Large intestine (tissue), 3 donors: ENCODE measurements at regions not wholly inside any gene's neighbourhood (a gene's known extent, or its start where the extent isn't known, plus 50 kb on each side); places are given as distances from the start of the nearest gene placed in this dataset.

Experiments used
- DNase-seq, 2 donors: peaks; one replicate each; pipeline versions ENCODE4 v3.0.0 to v3.0.0-alpha.2; 2013
- H3K27ac ChIP-seq: one replicate; pipeline ENCODE4 v1.5.1; 2013; ENCODE audit warnings: low read length
- H3K27me3 ChIP-seq: 2 replicates; pipeline ENCODE4 v1.6.1; 2013; ENCODE audit warnings: low read length; ENCODE audit not compliant: control insufficient read depth, insufficient read depth
- H3K36me3 ChIP-seq: 2 replicates; pipeline ENCODE4 v1.6.1; 2013; ENCODE audit warnings: low read length; ENCODE audit not compliant: control insufficient read depth, insufficient read depth
- H3K4me1 ChIP-seq: one replicate; pipeline ENCODE4 v1.6.1; 2013; ENCODE audit warnings: low read length; ENCODE audit not compliant: control insufficient read depth, insufficient read depth
- H3K4me3 ChIP-seq: one replicate; pipeline ENCODE4 v1.5.1; 2013; ENCODE audit warnings: low read length
- H3K9me3 ChIP-seq: one replicate; pipeline ENCODE4 v1.6.1; 2013; ENCODE audit warnings: mild to moderate bottlenecking, low read depth, low read length, moderate library complexity; ENCODE audit not compliant: control insufficient read depth
- WGBS: methylation state at CpG from one replicate; pipeline ENCODE4 v1.1.5; 2013; ENCODE audit warnings: low lambda C conversion rate; ENCODE audit not compliant: insufficient coverage; 5-methylcytosine and 5-hydroxymethylcytosine counted together

DNA sequence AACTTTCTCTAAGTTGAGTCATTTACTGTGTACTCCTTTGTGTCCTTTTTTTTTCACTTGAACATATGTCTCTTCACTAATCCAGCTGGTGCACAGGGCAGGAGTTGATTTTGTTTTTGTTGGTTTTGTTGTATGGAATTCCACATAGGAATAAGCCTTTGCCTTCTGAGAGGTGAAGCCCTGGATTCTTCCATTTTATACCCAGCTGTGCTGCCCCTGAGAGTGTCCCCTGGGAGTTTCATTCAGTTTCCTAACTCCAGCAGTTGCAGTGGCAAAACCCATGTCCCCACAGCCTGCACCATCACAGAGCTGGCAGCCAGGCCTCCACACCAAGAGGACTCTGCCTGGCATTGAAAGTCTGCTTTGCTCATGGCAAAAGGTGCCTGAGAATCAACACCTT lies 107.3 kb upstream of the SYNDIG1 start:
- Histone ChIP-seq H3K27ac (no peak overlapping the region), H3K27me3 (no peaks in the 10 kb centered on the region), H3K4me3 (no peak overlapping the region), H3K9me3 (no peaks in the 10 kb centered on the region), H3K36me3 (no peaks in the 10 kb centered on the region), H3K4me1 (no peaks in the 10 kb centered on the region)
- DNase-seq = no peak

DNA sequence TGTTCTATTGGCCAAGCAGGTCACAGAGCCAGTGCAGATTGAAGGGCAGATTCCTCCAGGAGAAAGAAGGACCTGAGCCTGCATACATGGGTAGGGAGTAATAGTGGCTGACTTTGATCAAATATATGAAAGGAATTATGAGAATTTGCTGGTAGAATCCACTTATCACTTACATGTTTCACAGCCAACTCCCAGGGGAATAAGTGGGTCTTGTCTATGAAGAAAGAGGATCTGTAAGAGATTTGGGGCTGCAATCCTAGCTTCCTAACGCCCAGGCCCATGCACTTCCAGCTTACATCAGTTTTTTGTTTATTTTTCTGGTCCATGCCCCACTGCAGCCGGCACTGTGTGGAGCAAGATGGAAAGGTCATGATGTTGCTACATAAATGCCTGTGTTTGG lies 107.9 kb upstream of the SYNDIG1 start:
- H3K4me3 ChIP-seq = no peak overlapping the region
- no peak overlapping the region for H3K27ac ChIP-seq
- H3K36me3 ChIP-seq = no peaks in the 10 kb centered on the region
- no peak for DNase-seq
- no CpG with 5 or more reads among the region's 2 CpGs for WGBS
- no peaks in the 10 kb centered on the region for H3K27me3 ChIP-seq
- H3K9me3 ChIP-seq = no peaks in the 10 kb centered on the region
- H3K4me1 ChIP-seq = no peaks in the 10 kb centered on the region

DNA sequence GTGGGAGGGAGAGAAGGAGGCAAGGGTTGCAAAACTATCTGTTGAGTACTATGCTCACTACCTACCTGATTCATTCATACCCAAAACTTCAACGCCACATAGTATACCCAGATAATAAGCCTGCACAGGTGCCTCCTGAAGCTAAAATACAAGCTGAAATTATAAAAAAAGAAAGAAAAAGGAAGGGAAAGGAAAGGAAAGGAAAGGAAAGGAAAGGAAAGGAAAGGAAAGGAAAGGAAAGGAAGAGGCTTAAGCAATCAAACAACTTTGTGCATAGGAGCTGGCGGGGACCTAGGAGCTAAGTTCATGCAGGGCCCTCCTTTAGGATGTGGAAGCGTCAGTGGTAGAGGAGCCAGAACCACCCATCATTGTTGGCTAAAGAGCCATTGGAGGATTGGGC lies 108.9 kb upstream of the SYNDIG1 start:
- no peaks in the 10 kb centered on the region for H3K36me3 ChIP-seq
- no peak for DNase-seq
- WGBS = 100% methylated on average over 1 of the region's 3 CpGs
- H3K27me3 ChIP-seq = no peaks in the 10 kb centered on the region
- no peak overlapping the region for H3K4me3 ChIP-seq
- no peaks in the 10 kb centered on the region for H3K9me3 ChIP-seq
- H3K4me1 ChIP-seq = no peaks in the 10 kb centered on the region
- no peak overlapping the region for H3K27ac ChIP-seq

DNA sequence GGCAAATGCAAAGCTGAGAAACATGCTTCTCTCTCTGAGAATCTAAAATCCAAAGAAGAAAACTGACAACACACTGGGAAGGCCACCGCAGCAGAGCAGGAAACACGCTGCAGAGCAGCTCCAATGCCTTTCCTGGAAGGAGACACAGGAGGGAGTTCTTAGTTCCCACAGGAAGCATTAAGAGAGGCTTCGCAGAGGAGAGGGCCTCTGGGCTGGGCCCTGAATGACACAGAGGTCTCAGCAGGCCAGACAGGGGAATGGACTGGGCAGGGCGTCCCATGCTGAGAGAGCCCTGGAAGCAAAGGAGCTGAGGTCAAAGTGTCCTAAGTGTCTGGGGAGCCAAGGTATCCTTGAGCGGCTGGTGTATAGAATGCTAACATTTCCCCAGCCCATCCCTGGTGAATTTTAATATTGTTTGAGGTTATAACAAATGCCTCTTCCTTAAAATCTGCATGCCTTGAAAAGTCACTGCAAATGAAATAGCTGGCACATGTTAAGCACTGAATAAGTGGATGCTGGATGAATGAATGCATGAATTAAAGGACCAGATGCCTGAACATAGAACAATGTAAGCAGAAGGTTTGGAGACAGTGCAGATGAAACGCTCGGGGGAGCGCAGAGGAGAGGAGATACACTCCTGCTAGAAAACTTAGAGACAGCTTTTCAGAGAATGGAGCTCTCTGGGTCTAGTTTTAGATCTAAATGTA lies 110.0 kb upstream of the SYNDIG1 start:
- H3K36me3 ChIP-seq = no peaks in the 10 kb centered on the region
- DNase-seq = no peak
- H3K4me3 ChIP-seq = no peak overlapping the region
- H3K27ac ChIP-seq = no peak overlapping the region
- H3K9me3 ChIP-seq = no peaks in the 10 kb centered on the region
- no CpG with 5 or more reads among the region's 8 CpGs for WGBS
- no peaks in the 10 kb centered on the region for H3K4me1 ChIP-seq
- H3K27me3 ChIP-seq = no peaks in the 10 kb centered on the region

DNA sequence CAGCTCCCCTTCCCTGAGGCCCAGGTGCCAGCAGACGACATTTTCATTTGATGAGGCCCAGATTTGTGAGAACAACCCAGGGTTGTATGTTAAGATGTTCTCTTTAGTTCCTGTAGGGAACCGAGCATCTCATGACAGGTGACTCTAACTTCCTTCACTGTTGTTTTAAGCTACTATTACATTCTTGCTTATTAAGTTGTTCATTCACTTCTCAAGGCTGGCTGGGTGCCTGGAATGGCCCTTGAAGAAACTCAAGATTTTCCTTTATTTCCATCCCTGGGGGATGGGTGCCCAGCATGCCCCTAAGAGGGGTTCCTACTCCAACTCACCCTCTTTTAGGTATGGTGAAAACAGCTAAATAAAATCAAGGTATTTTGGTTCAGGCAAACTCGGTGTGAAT lies 111.5 kb upstream of the SYNDIG1 start:
- Histone ChIP-seq H3K4me1 (no peaks in the 10 kb centered on the region), H3K4me3 (no peak overlapping the region), H3K27ac (no peak overlapping the region), H3K9me3 (no peaks in the 10 kb centered on the region), H3K27me3 (no peaks in the 10 kb centered on the region), H3K36me3 (no peaks in the 10 kb centered on the region)
- WGBS = no CpG with 5 or more reads among the region's 3 CpGs
- DNase-seq = no peak

DNA sequence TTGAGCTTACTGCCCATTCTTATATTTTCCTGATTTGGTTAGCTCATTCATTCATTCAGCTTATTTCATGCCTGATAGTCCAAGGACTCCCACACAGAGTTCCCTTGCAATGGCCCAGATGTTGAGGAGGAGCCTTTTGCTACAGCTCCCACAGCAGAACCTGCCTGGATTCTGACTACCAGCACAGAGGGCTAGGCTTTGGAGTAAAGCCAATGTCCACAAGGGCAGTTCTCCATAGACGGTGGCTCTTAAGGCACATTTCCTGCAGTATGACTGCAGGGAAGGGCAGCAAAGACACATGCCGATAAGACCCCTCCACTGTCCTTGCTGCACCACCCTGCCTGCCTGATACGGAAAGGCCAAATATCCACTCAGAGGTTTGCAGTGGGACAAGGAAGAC lies 112.3 kb upstream of the SYNDIG1 start:
- H3K4me3 ChIP-seq = no peak overlapping the region
- no peak for DNase-seq
- no peaks in the 10 kb centered on the region for H3K4me1 ChIP-seq
- no peaks in the 10 kb centered on the region for H3K36me3 ChIP-seq
- H3K9me3 ChIP-seq = no peaks in the 10 kb centered on the region
- no peak overlapping the region for H3K27ac ChIP-seq
- H3K27me3 ChIP-seq = no peaks in the 10 kb centered on the region
- no CpG with 5 or more reads among the region's 3 CpGs for WGBS

DNA sequence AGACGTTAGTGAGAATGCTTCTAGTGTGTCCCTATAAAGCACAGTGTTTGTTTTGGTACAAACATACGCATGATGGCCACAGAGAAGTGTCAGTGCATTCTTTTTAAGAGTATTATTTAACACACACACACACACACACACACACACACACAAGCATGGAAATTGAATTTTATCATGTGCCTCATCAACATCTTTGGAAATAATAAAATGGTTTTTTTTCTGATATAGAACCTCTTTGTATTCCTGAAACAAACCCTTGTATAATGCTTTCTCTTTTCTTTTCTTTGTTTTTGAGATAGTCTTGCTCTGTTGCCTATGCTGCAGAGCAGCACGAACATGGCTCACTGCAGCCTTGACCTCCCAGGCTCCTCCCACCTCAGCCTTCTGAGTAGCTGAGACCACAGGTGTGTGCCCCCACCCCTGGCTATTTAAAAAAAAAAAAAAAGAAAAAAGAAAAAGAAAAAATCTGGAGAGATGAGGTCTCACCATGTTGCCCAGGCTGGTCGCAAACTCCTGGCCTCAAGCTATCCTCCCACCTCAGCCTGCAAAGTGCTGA lies 116.2 kb upstream of the SYNDIG1 start:
- Histone ChIP-seq H3K36me3 (no peaks in the 10 kb centered on the region), H3K27me3 (no peaks in the 10 kb centered on the region), H3K4me3 (no peak overlapping the region), H3K4me1 (no peaks in the 10 kb centered on the region), H3K27ac (no peak overlapping the region), H3K9me3 (no peaks in the 10 kb centered on the region)
- no peak for DNase-seq
- no CpG with 5 or more reads among the region's 4 CpGs for WGBS

DNA sequence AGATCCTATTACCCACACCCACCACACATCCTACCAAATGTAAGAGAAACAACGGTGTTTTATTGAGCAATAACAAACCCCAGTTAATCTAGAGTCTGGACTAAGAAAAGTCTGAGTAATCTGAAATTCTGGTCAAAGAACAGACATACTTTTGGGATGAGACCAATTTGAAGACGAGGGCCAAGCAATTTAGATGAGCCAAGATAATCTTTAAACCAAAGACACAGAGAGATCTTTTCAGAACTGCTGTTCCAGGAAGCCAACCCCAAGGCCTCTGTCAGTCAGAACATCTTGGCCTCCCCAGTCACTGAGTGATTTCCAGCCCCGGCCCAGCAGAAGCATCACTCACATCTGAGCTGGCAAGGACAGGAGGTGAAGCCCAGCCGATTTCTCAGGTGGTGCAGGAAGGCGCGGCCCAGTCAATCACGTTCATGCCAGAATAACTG lies 118.5 kb upstream of the SYNDIG1 start:
- Histone ChIP-seq H3K27ac (no peak overlapping the region), H3K4me1 (no peaks in the 10 kb centered on the region), H3K36me3 (no peaks in the 10 kb centered on the region), H3K9me3 (no peaks in the 10 kb centered on the region), H3K4me3 (no peak overlapping the region), H3K27me3 (no peaks in the 10 kb centered on the region)
- no CpG with 5 or more reads among the region's 7 CpGs for WGBS
- no peak for DNase-seq

DNA sequence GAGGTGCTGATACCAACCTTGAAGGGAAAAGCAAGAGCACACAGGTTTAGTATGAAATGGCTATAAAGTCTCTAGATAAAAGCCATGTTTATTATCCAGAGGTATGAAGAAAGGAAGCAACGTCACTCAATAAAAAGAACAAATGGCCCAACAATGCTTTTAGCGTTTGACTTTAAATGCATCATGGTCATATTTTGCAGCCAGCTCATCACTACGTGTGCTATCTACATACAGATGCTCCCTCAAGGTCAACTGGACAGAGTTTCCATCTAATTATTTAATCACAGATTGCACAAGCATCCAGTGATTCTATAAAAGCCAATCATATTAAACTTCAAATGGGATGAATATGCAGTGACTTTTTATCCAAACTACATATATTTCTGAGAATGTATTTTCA lies 127.6 kb upstream of the SYNDIG1 start:
- no CpG with 5 or more reads among the region's 3 CpGs for WGBS
- Histone ChIP-seq H3K9me3 (no peaks in the 10 kb centered on the region), H3K27me3 (no peaks in the 10 kb centered on the region), H3K36me3 (no peaks in the 10 kb centered on the region), H3K4me1 (no peaks in the 10 kb centered on the region), H3K4me3 (no peak overlapping the region), H3K27ac (no peak overlapping the region)
- DNase-seq = no peak

DNA sequence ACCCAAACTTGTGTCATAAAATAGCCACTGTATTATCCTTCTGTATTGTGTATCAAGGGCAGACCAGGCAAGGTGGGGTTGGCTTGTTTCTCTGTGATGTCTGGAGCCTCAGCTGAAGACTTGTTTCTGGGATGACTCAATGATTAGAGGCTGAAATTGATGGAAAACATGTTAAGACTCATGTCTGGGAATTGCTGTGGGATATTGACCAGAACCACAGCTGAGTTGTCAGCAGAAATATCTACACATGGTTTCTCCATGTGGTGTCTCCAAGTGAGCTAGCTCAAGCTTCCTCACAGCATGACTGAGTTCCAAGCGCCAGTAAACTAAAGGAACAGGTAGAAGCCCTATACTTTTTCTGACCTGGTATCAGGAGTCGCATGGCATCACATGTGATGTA lies 128.5 kb upstream of the SYNDIG1 start:
- Histone ChIP-seq H3K4me1 (no peaks in the 10 kb centered on the region), H3K36me3 (no peaks in the 10 kb centered on the region), H3K9me3 (no peaks in the 10 kb centered on the region), H3K27ac (no peak overlapping the region), H3K27me3 (no peaks in the 10 kb centered on the region), H3K4me3 (no peak overlapping the region)
- DNase-seq = peak; percentile 16 to 38
- WGBS = no CpG with 5 or more reads among the region's 2 CpGs

DNA sequence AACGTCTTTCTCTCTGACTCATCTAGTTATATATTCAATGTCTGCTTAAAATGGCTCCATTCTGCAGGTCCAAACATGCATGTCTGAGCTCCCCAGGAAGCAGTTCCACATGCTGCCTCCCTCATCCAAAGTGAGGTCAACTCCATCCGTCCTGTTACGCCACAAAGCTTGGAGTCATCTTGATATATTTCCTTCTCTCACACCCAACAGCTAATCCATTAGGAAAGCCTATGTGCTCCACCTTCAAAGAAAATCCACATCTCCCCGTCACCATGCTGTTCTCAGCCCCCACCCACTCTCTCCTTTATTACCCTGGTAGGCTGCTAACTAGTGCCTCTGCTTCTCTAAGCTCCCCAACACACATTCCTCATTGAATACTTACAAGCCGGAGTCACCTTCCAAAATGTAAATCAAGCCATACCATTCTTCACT lies 130.2 kb upstream of the SYNDIG1 start:
- DNase-seq = no peak
- 83% methylated on average over 3 of the region's 5 CpGs for WGBS
- H3K9me3 ChIP-seq = peaks cover 3% of the 10 kb centered on the region
- no peak overlapping the region for H3K4me3 ChIP-seq
- no peak overlapping the region for H3K27ac ChIP-seq
- no peaks in the 10 kb centered on the region for H3K27me3 ChIP-seq
- H3K4me1 ChIP-seq = no peaks in the 10 kb centered on the region
- H3K36me3 ChIP-seq = no peaks in the 10 kb centered on the region
